Thyroid gland (tissue), 4 donors: ENCODE measurements at regions not wholly inside any gene's neighbourhood (a gene's known extent, or its start where the extent isn't known, plus 50 kb on each side); places are given as distances from the start of the nearest gene placed in this dataset.

ENCODE experiments used
- DNase-seq, 2 donors: peaks; one replicate each; pipeline ENCODE4 v3.0.0-alpha.2; 2019
- H3K27ac ChIP-seq, 3 donors: fragments of 200-600 bp; sonication (generic); 1 replicate in 2 of 3; 2 replicates in 1 of 3; pipeline ENCODE4 v1.5.1; 2016 to 2019; ENCODE audit warnings: mild to moderate bottlenecking in 1 of 3, moderate library complexity in 1 of 3
- H3K27me3 ChIP-seq: fragments of 200-600 bp; sonication (generic); one replicate; pipeline ENCODE4 v1.5.1; 2019
- H3K36me3 ChIP-seq, 2 donors: fragments of 200-600 bp; sonication (generic); one replicate each; pipeline ENCODE4 v1.5.1; 2016 to 2019
- H3K4me1 ChIP-seq, 2 donors: fragments of 200-600 bp; sonication (generic); one replicate each; pipeline ENCODE4 v1.5.1; 2017 to 2019
- H3K4me3 ChIP-seq, 3 donors: fragments of 200-600 bp; sonication (generic); replicated peaks in 1 of 3; 1 replicate in 2 of 3; 2 replicates in 1 of 3; pipeline ENCODE4 v1.5.1; 2016; ENCODE audit warnings: mild to moderate bottlenecking in 1 of 3
- H3K9me3 ChIP-seq: fragments of 200-600 bp; sonication (generic); one replicate; pipeline ENCODE4 v1.5.1; 2017
- CTCF ChIP-seq, 6 experiments: fragments of 200-600 bp in 3 of 6; fragments of 450-650 bp in 3 of 6; sonication (generic) in 3 of 6; IDR thresholded peaks; one replicate each; pipeline ENCODE4 v1.5.1; 2016 to 2019; ENCODE audit warnings: antibody characterized with exemption in 6 of 6, mild to moderate bottlenecking in 2 of 6, inconsistent platforms in 1 of 6, moderate library complexity in 1 of 6
- POLR2A ChIP-seq, 2 donors: fragments of 450-650 bp; IDR thresholded peaks; one replicate each; pipeline ENCODE4 v1.6.1; 2017; ENCODE audit warnings: antibody characterized with exemption in 2 of 2, mild to moderate bottlenecking in 2 of 2, moderate library complexity in 1 of 2
- whole genome bisulfite sequencing, 2 donors: methylation state at CpG; one replicate each; pipeline ENCODE4 v1.1.5; 2017; 5-methylcytosine and 5-hydroxymethylcytosine counted together
- intact Hi-C: fragments of 100-400 bp; cut with DNase I; formaldehyde crosslinking; loops from one replicate; pipeline ENCODE4 v1.15.1; 2023

DNA sequence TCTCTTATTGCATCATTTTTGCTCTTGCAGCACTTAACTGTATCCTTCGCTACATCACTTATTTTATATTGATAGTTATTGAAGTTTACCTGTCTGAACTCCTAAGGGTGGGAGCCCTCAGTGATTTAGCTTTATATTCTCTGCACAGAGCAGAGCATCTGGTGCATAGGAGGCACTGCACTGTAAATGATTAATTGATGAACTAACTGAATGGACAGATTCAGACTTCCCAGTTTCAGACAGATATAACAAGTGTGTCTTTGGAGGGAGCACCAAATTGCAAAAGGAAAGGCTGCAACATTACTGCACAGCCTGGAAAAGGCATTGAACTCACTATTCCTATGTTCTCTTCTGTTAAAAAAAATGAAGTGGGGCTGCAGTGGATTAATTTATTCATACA, 160.3 kb downstream of the EDN1 start:
- Histone ChIP-seq H3K36me3 (no peaks in the 10 kb centered on the region), H3K9me3 (no peaks in the 10 kb centered on the region), H3K4me1 (no peaks in the 10 kb centered on the region), H3K27ac (no peak overlapping the region), H3K27me3 (no peaks in the 10 kb centered on the region), H3K4me3 (no peak overlapping the region)
- no peak for DNase-seq
- TF ChIP-seq CTCF (IDR thresholded peaks at IDR 0.05): no peak
- no peak for TF ChIP-seq POLR2A (IDR thresholded peaks at IDR 0.05)
- intact Hi-C loops: no loop called here
- 90 to 92% methylated on average over 1 of the region's 1 CpG for WGBS, 2 donors

- Histone ChIP-seq H3K27ac (no peak overlapping the region), H3K27me3 (no peaks in the 10 kb centered on the region), H3K4me3 (no peak overlapping the region), H3K9me3 (no peaks in the 10 kb centered on the region), H3K4me1 (no peaks in the 10 kb centered on the region), H3K36me3 (no peaks in the 10 kb centered on the region)
- intact Hi-C loops: no loop called here
- TF ChIP-seq POLR2A (IDR thresholded peaks at IDR 0.05): no peak
- no peak for TF ChIP-seq CTCF (IDR thresholded peaks at IDR 0.05)
- WGBS, 2 donors: 93 to 96% methylated on average over 12 of the region's 12 CpGs
- DNase-seq: no peak
Observed at GRCh38 chr6:12456343-12456742, 166.2 kb downstream of the EDN1 start.

GRCh38 chr6:12457094-12457493, 166.9 kb downstream of the EDN1 start:
- 81 to 84% methylated on average over 3 of the region's 3 CpGs for WGBS, 2 donors
- H3K27me3 ChIP-seq: no peaks in the 10 kb centered on the region
- H3K4me1 ChIP-seq: no peaks in the 10 kb centered on the region
- no peak for DNase-seq
- H3K9me3 ChIP-seq: no peaks in the 10 kb centered on the region
- H3K4me3 ChIP-seq: no peak overlapping the region
- TF ChIP-seq POLR2A (IDR thresholded peaks at IDR 0.05): no peak
- H3K36me3 ChIP-seq: no peaks in the 10 kb centered on the region
- intact Hi-C loops: no loop called here
- H3K27ac ChIP-seq: no peak overlapping the region

GRCh38 chr6:12458558-12458957, 168.4 kb downstream of the EDN1 start:
- H3K27ac ChIP-seq: no peak overlapping the region
- no peak for DNase-seq
- no peaks in the 10 kb centered on the region for H3K9me3 ChIP-seq
- no peaks in the 10 kb centered on the region for H3K4me1 ChIP-seq
- 54 to 62% methylated on average over 5 of the region's 5 CpGs for WGBS, 2 donors
- intact Hi-C loops: no loop called here
- no peak for TF ChIP-seq CTCF (IDR thresholded peaks at IDR 0.05)
- TF ChIP-seq POLR2A (IDR thresholded peaks at IDR 0.05): no peak
- H3K36me3 ChIP-seq: no peaks in the 10 kb centered on the region
- no peak overlapping the region for H3K4me3 ChIP-seq
- no peaks in the 10 kb centered on the region for H3K27me3 ChIP-seq

GRCh38 chr6:12459945-12460661, 169.9 kb downstream of the EDN1 start:
- Histone ChIP-seq H3K27me3 (no peaks in the 10 kb centered on the region), H3K27ac (no peak overlapping the region), H3K4me1 (no peaks in the 10 kb centered on the region), H3K9me3 (no peaks in the 10 kb centered on the region), H3K4me3 (no peak overlapping the region), H3K36me3 (no peaks in the 10 kb centered on the region)
- intact Hi-C loops: no loop called here
- 76 to 81% methylated on average over 7 of the region's 7 CpGs for WGBS, 2 donors
- no peak for TF ChIP-seq POLR2A (IDR thresholded peaks at IDR 0.05)
- TF ChIP-seq CTCF (IDR thresholded peaks at IDR 0.05): no peak
- no peak for DNase-seq
